ENCODE measurements at regions not wholly inside any gene's neighbourhood (a gene's known extent, or its start where the extent isn't known, plus 50 kb on each side); places are given as distances from the start of the nearest gene placed in this dataset.

GRCh38 chr1:232276651-232277050 lies 353.3 kb downstream of the SIPA1L2 start:
- Histone ChIP-seq H3K9ac (ENCODE audit: insufficient read length, low read depth) (no peak overlapping the region), H3K4me1 (ENCODE audit: insufficient read depth, insufficient read length) (peaks cover 4% of the 10 kb centered on the region)

DNA sequence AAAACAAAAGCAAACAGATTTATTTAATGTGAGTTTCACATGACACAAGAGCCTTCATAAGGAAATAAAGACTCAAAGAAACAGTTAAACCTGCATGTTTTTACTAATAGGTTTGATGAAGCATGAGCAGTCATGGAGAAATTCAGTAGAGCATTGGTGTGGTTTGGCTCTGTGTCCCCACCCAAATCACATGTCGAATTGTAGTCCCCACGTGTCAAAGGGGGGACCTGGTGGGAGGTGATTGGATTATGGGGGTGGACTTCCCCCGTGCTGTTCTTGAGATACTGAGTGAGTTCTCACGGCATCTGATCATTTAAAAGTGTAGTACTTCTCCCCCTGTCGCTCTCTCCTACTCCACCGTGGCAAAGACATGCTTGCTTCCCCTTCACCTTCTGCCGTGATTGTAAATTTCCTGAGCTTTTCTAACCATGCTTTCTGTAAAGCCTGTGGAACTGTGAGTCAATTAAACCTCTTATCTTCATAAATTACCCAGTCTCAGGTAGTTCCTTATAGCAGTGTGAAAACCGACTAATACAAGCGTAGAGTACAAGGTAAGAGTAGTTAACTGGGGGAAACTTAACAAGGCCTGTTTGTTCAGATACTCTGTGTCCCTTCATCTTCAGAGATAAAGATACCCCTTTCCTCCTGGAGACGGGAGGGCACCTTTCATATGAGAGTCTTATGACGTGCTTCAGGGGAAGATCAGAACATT lies 354.8 kb downstream of the SIPA1L2 start:
- H3K9me3 ChIP-seq (ENCODE audit: insufficient read depth, low read length): no peaks in the 10 kb centered on the region
- H3K36me3 ChIP-seq (ENCODE audit: insufficient read depth, insufficient read length, low read length): no peaks in the 10 kb centered on the region
- no peak for TF ChIP-seq SUZ12 (IDR thresholded peaks at IDR 0.05; ENCODE audit: extremely low read depth, insufficient read depth, insufficient read length)
- no peak for TF ChIP-seq YY1 (IDR thresholded peaks at IDR 0.05; ENCODE audit: insufficient read depth, insufficient read length)
- TF ChIP-seq ZNF274 (IDR thresholded peaks at IDR 0.05; ENCODE audit: low read depth, low read length): no peak
- DNase-seq (ENCODE audit: low read depth, low spot score): no peak
- H3K4me3 ChIP-seq (ENCODE audit: insufficient read length, low read depth): no peak overlapping the region
- H3K4me1 ChIP-seq (ENCODE audit: insufficient read depth, insufficient read length): peaks cover 3% of the 10 kb centered on the region
- H3K27me3 ChIP-seq (ENCODE audit: insufficient read depth, insufficient read length): no peaks in the 10 kb centered on the region
- H3K9ac ChIP-seq (ENCODE audit: insufficient read length, low read depth): no peak overlapping the region

More at GRCh38 chr1:232276651-232277050, 353.3 kb downstream of the SIPA1L2 start:
- no peak for DNase-seq (ENCODE audit: low read depth, low spot score)
- no peaks in the 10 kb centered on the region for H3K9me3 ChIP-seq (ENCODE audit: insufficient read depth, low read length)
- TF ChIP-seq SUZ12 (IDR thresholded peaks at IDR 0.05; ENCODE audit: extremely low read depth, insufficient read depth, insufficient read length): no peak
- TF ChIP-seq YY1 (IDR thresholded peaks at IDR 0.05; ENCODE audit: insufficient read depth, insufficient read length): no peak
- TF ChIP-seq ZNF274 (IDR thresholded peaks at IDR 0.05; ENCODE audit: low read depth, low read length): no peak
- no peaks in the 10 kb centered on the region for H3K27me3 ChIP-seq (ENCODE audit: insufficient read depth, insufficient read length)
- H3K4me3 ChIP-seq (ENCODE audit: insufficient read length, low read depth): no peak overlapping the region
- H3K36me3 ChIP-seq (ENCODE audit: insufficient read depth, insufficient read length, low read length): no peaks in the 10 kb centered on the region

DNA sequence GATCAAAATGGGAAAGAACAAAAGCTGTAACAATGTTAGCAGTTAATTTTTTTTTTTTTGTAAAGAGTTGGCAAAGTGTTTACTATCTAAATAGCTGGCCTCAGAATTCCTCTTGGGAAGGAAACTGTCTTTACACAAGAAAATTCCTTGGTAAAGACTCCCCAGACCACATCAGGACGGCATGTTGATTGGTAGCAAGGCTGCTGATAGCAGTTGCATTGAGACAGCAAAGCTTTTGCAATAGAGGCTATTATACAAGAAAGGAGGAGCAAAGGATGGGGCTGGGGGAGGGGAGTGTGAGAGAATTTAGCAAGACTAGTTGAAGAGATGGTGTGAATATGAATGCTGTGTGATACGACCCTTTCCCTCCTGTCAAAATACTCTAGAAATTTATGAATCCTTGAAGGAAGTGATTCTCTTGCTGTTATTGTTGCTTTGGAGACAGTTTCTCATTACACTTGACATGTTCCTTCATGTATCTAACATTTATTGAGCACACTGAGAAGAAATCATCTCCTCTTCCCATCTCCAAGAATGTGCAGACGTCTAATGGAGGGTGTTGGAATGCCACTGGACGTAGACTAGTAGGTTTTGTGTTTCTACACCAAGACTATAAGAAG lies 355.6 kb downstream of the SIPA1L2 start:
- TF ChIP-seq YY1 (IDR thresholded peaks at IDR 0.05; ENCODE audit: insufficient read depth, insufficient read length): no peak
- H3K9me3 ChIP-seq (ENCODE audit: insufficient read depth, low read length): no peaks in the 10 kb centered on the region
- no peak overlapping the region for H3K9ac ChIP-seq (ENCODE audit: insufficient read length, low read depth)
- no peaks in the 10 kb centered on the region for H3K4me1 ChIP-seq (ENCODE audit: insufficient read depth, insufficient read length)
- H3K4me3 ChIP-seq (ENCODE audit: insufficient read length, low read depth): no peak overlapping the region
- H3K27me3 ChIP-seq (ENCODE audit: insufficient read depth, insufficient read length): no peaks in the 10 kb centered on the region
- no peak for DNase-seq (ENCODE audit: low read depth, low spot score)
- no peaks in the 10 kb centered on the region for H3K36me3 ChIP-seq (ENCODE audit: insufficient read depth, insufficient read length, low read length)

GRCh38 chr1:232273011-232273410 lies 356.9 kb downstream of the SIPA1L2 start:
- Histone ChIP-seq H3K9ac (ENCODE audit: insufficient read length, low read depth) (no peak overlapping the region), H3K9me3 (ENCODE audit: insufficient read depth, low read length) (no peaks in the 10 kb centered on the region), H3K4me1 (ENCODE audit: insufficient read depth, insufficient read length) (no peaks in the 10 kb centered on the region), H3K36me3 (ENCODE audit: insufficient read depth, insufficient read length, low read length) (no peaks in the 10 kb centered on the region), H3K27me3 (ENCODE audit: insufficient read depth, insufficient read length) (no peaks in the 10 kb centered on the region), H3K4me3 (ENCODE audit: insufficient read length, low read depth) (no peak overlapping the region)
- TF ChIP-seq ZNF274 (IDR thresholded peaks at IDR 0.05; ENCODE audit: low read depth, low read length): no peak
- TF ChIP-seq SUZ12 (IDR thresholded peaks at IDR 0.05; ENCODE audit: extremely low read depth, insufficient read depth, insufficient read length): no peak
- DNase-seq (ENCODE audit: low read depth, low spot score): no peak

DNA sequence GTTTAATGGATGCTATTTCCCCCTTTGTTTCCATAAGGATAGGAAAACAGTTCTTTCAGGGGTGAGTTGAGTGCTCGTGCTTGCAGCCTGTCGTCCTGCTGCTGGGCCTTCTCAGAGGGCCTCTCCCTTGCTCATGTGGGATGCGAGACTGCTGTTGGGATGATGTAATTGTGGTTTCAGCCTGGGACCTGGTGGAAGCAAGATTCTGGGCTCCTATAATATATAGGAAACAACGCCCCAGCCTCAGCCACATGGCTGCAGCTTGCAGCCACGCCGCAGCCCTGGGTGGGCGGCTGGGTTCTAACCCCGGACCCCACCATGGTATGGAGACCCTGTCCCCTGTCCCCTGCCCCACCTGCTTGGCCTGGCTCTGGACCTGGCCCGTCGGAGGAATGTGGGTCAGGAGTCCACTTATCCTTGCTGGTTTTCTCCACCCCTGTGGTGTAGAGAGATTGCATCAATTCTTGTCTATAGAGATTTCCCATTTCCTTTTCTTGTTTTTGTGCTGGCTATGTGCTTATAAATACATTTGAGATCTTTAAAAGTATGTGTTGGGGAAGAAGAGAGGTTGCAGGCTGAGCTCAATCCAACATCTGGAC lies 357.8 kb downstream of the SIPA1L2 start:
- H3K36me3 ChIP-seq (ENCODE audit: insufficient read depth, insufficient read length, low read length): no peaks in the 10 kb centered on the region
- TF ChIP-seq YY1 (IDR thresholded peaks at IDR 0.05; ENCODE audit: insufficient read depth, insufficient read length) (no peak), ZNF274 (IDR thresholded peaks at IDR 0.05; ENCODE audit: low read depth, low read length) (no peak), SUZ12 (IDR thresholded peaks at IDR 0.05; ENCODE audit: extremely low read depth, insufficient read depth, insufficient read length) (no peak)
- no peaks in the 10 kb centered on the region for H3K9me3 ChIP-seq (ENCODE audit: insufficient read depth, low read length)
- no peaks in the 10 kb centered on the region for H3K4me1 ChIP-seq (ENCODE audit: insufficient read depth, insufficient read length)
- no peak overlapping the region for H3K4me3 ChIP-seq (ENCODE audit: insufficient read length, low read depth)
- DNase-seq (ENCODE audit: low read depth, low spot score): no peak
- H3K27me3 ChIP-seq (ENCODE audit: insufficient read depth, insufficient read length): no peaks in the 10 kb centered on the region
- H3K9ac ChIP-seq (ENCODE audit: insufficient read length, low read depth): no peak overlapping the region

DNA sequence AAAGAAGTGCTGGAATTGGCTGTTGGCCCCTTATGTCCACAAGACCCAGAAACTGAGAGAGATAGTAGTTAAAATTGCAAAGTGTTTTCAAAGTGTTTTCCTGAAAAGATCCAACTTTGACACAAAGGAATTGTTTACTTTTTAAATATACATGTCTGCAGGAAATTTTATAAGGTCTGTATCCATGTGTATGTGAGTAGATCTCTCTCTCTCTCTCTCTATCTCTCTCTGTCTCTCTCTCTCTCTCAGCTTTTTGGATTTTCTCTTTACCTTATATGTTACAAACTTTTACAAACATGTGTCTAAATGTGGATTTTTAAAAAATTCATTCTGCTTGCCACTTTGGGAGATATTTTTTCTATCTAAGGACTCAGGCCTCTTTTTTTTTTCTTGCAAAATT lies 358.6 kb downstream of the SIPA1L2 start:
- no peak for DNase-seq (ENCODE audit: low read depth, low spot score)
- no peaks in the 10 kb centered on the region for H3K36me3 ChIP-seq (ENCODE audit: insufficient read depth, insufficient read length, low read length)
- H3K4me3 ChIP-seq (ENCODE audit: insufficient read length, low read depth): no peak overlapping the region
- TF ChIP-seq SUZ12 (IDR thresholded peaks at IDR 0.05; ENCODE audit: extremely low read depth, insufficient read depth, insufficient read length) (no peak), ZNF274 (IDR thresholded peaks at IDR 0.05; ENCODE audit: low read depth, low read length) (no peak), YY1 (IDR thresholded peaks at IDR 0.05; ENCODE audit: insufficient read depth, insufficient read length) (no peak)
- no peaks in the 10 kb centered on the region for H3K27me3 ChIP-seq (ENCODE audit: insufficient read depth, insufficient read length)
- no peaks in the 10 kb centered on the region for H3K4me1 ChIP-seq (ENCODE audit: insufficient read depth, insufficient read length)
- no peaks in the 10 kb centered on the region for H3K9me3 ChIP-seq (ENCODE audit: insufficient read depth, low read length)
- H3K9ac ChIP-seq (ENCODE audit: insufficient read length, low read depth): no peak overlapping the region

DNA sequence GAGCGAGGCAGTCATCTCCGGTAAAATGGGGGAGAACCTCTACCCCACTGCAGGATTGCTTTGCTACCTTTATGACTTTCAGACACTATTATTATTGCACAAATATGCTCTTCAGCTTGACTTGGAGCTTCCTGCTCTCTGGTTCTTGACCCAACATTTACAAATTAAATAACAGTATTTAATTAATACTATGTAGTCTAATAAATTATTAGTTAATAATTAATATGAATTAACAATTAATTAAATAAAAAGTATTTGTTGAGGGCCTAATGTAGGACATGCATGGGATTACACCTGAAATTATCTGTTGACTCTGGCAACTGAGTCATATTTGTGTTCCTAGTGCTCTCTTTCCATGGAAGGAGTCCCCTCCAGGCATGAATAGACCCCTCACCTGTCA lies 359.9 kb downstream of the SIPA1L2 start:
- Histone ChIP-seq H3K4me1 (ENCODE audit: insufficient read depth, insufficient read length) (no peaks in the 10 kb centered on the region), H3K4me3 (ENCODE audit: insufficient read length, low read depth) (no peak overlapping the region), H3K9ac (ENCODE audit: insufficient read length, low read depth) (no peak overlapping the region), H3K36me3 (ENCODE audit: insufficient read depth, insufficient read length, low read length) (no peaks in the 10 kb centered on the region), H3K9me3 (ENCODE audit: insufficient read depth, low read length) (no peaks in the 10 kb centered on the region), H3K27me3 (ENCODE audit: insufficient read depth, insufficient read length) (no peaks in the 10 kb centered on the region)
- DNase-seq (ENCODE audit: low read depth, low spot score): no peak
- TF ChIP-seq YY1 (IDR thresholded peaks at IDR 0.05; ENCODE audit: insufficient read depth, insufficient read length): no peak
- TF ChIP-seq SUZ12 (IDR thresholded peaks at IDR 0.05; ENCODE audit: extremely low read depth, insufficient read depth, insufficient read length): no peak
- TF ChIP-seq ZNF274 (IDR thresholded peaks at IDR 0.05; ENCODE audit: low read depth, low read length): no peak
